ENCODE measurements at regions not wholly inside any gene's neighbourhood (a gene's known extent, or its start where the extent isn't known, plus 50 kb on each side); places are given as distances from the start of the nearest gene placed in this dataset.

DNA sequence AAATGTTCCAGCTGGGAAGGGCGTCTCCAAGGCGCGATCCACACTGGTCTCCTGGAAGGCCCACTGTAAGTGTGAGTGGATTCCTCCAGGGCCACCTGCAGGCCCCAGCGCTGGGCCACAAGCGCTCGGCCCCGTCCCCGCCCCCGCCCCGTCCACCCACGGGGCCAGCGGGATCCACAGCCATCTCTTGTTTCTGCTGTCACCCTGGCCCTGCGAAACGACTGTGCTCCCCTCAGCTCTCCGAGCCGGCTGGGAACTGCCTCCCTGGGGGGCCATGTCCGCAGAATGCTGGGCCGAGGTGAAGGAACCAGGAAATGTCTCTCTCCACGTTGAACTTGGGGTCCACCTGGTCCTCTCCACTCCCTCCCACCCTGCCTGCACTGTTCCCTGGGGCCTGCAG, 1955.2 kb downstream of the TP53TG3F start:
- Mint-ChIP-seq H3K4me3 (no peak overlapping the region), H3K36me3 (peaks cover 0 to 3% (median 0%) of the 10 kb centered on the region in 5 donors), H3K27ac (no peak overlapping the region), H3K27me3 (no peaks in the 10 kb centered on the region), H3K9me3 (peaks cover 6 to 69% (median 22%) of the 10 kb centered on the region in 11 donors), H3K4me1 (no peaks in the 10 kb centered on the region)
- no peak for ATAC-seq
- Histone ChIP-seq H3K4me1 (ENCODE audit: control insufficient read depth in 2 of 2, insufficient read depth in 2 of 2, low read length in 2 of 2) (no peaks in the 10 kb centered on the region), H3K27ac (ENCODE audit: low read depth, low read length) (no peak overlapping the region), H3K27me3 (ENCODE audit: control insufficient read depth in 2 of 2, insufficient read depth in 2 of 2, low read length in 2 of 2) (no peaks in the 10 kb centered on the region), H3K9me3 (ENCODE audit: control insufficient read depth in 2 of 3, low read length in 3 of 3) (peaks cover 0 to 3% (median 0%) of the 10 kb centered on the region in 3 experiments), H3K36me3 (ENCODE audit: control insufficient read depth in 2 of 3, insufficient read depth in 3 of 3, low read length in 3 of 3) (no peaks in the 10 kb centered on the region), H3K4me3 (ENCODE audit: low read length) (no peak overlapping the region)
- intact Hi-C loops (cut with micrococcal nuclease) = no loop called here
- DNase-seq = no peak
- ChIA-PET CTCF (no interaction called here), POLR2A (no interaction called here)

DNA sequence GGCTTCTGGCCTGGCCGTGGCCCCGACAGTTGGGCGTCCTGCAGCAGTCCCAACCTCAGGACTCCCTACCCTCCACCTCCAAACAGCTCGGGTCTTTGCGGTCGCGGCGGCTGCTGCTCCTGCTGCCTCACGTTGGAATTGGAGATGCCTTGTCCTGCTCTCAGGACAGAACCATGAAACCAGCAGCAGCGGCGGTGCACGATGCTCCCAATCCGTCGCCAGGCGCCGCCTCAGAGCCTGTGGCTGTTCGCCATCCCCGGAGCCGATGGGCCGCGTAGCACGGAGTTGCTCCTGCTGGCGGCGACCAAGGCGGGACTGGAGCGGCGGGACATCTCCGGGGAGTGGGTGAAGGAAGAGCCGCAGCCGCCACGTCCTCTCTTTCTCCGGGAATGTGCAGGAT, 1965.9 kb downstream of the TP53TG3F start:
- no peaks in the 10 kb centered on the region for H3K27me3 ChIP-seq (ENCODE audit: control insufficient read depth in 2 of 2, insufficient read depth in 2 of 2, low read length in 2 of 2)
- intact Hi-C loops (cut with micrococcal nuclease) = no loop called here
- no peak overlapping the region for H3K4me3 ChIP-seq (ENCODE audit: low read length)
- ATAC-seq = no peak
- H3K9me3 ChIP-seq (ENCODE audit: control insufficient read depth in 2 of 3, low read length in 3 of 3) = peaks cover 0 to 8% (median 0%) of the 10 kb centered on the region in 3 experiments
- H3K27ac ChIP-seq (ENCODE audit: low read depth, low read length) = no peak overlapping the region
- H3K27ac Mint-ChIP-seq = no peak overlapping the region
- H3K4me3 Mint-ChIP-seq = no peak overlapping the region
- H3K36me3 Mint-ChIP-seq = peaks cover 0 to 1% (median 0%) of the 10 kb centered on the region in 5 donors
- no peaks in the 10 kb centered on the region for H3K4me1 ChIP-seq (ENCODE audit: control insufficient read depth in 2 of 2, insufficient read depth in 2 of 2, low read length in 2 of 2)
- no peak for DNase-seq
- H3K9me3 Mint-ChIP-seq = peaks cover 0 to 55% (median 27%) of the 10 kb centered on the region in 11 donors
- H3K4me1 Mint-ChIP-seq = no peaks in the 10 kb centered on the region
- ChIA-PET CTCF (no interaction called here), POLR2A (no interaction called here)
- no peaks in the 10 kb centered on the region for H3K36me3 ChIP-seq (ENCODE audit: control insufficient read depth in 2 of 3, insufficient read depth in 3 of 3, low read length in 3 of 3)
- H3K27me3 Mint-ChIP-seq = no peaks in the 10 kb centered on the region

DNA sequence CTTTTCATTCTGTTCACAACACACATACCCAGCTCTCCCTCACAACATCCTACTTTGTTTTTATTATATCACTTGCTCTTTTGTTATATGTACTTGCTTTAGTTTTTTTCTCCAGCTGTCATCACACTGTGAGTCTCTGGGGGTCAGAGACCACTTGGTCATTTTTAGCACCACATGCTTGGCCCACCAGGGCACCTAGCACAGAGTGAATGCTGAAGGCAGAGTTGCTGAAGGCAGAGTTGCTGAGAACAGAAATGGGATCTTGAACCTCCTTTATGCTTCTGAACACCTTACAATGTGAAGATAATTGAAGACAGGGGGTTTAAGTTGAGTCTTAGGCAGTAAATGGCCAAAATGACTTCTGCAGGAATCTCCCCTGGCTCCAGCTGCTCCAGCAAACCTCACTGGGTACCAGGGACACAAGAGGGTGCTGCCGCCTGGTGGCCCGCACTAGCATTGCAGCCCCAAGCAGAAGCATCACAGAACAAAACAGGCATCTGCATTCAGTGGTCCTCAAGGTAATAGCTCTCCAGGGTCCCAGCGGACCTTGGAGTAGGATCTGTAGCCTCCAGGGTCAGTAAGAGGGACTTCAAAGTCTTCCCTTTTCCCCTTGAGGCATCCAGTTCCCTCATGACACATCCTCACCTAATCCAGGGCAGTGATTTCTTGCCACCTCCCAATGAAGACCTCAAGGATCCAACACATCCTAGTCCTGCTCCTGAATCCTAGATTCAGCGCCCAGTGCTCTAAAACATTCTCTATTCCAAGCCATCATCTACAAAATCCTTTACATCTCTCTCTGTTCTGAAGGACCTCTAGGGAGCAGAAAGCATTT, 1972.6 kb downstream of the TP53TG3F start:
- Mint-ChIP-seq H3K4me3 (no peak overlapping the region), H3K9me3 (peaks cover 8 to 47% (median 24%) of the 10 kb centered on the region in 11 donors), H3K4me1 (no peaks in the 10 kb centered on the region), H3K27me3 (no peaks in the 10 kb centered on the region), H3K36me3 (peaks cover 0 to 4% (median 0%) of the 10 kb centered on the region in 5 donors), H3K27ac (no peak overlapping the region)
- Histone ChIP-seq H3K4me1 (ENCODE audit: control insufficient read depth in 2 of 2, insufficient read depth in 2 of 2, low read length in 2 of 2) (no peaks in the 10 kb centered on the region), H3K9me3 (ENCODE audit: control insufficient read depth in 2 of 3, low read length in 3 of 3) (peaks cover 0 to 10% (median 0%) of the 10 kb centered on the region in 3 experiments), H3K4me3 (ENCODE audit: low read length) (no peak overlapping the region), H3K36me3 (ENCODE audit: control insufficient read depth in 2 of 3, insufficient read depth in 3 of 3, low read length in 3 of 3) (no peaks in the 10 kb centered on the region), H3K27ac (ENCODE audit: low read depth, low read length) (no peak overlapping the region), H3K27me3 (ENCODE audit: control insufficient read depth in 2 of 2, insufficient read depth in 2 of 2, low read length in 2 of 2) (no peaks in the 10 kb centered on the region)
- DNase-seq = no peak
- POLR2A ChIA-PET = no interaction called here
- intact Hi-C loops (cut with micrococcal nuclease) = no loop called here
- ATAC-seq = no peak
- CTCF ChIA-PET = no interaction called here

DNA sequence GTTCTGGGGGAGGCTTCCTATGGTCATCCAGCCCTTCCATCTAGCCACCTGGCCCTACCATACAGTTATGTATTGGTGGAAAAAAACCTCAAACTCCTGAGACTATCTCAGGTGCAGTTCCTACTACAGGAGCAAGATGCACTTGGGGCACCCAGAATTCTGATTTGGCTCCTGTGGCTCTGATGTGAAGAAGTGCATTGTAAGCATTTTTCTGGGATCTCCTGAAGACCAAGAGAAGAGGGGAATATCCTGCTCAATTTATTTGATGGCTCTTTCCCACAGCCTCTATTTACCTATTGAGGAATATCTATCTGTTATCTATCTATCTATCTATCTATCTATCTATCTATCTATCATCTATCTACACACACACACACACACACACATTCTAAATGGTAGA, 1981.5 kb downstream of the TP53TG3F start:
- H3K4me1 ChIP-seq (ENCODE audit: control insufficient read depth in 2 of 2, insufficient read depth in 2 of 2, low read length in 2 of 2) = no peaks in the 10 kb centered on the region
- no peak for DNase-seq
- H3K36me3 ChIP-seq (ENCODE audit: control insufficient read depth in 2 of 3, insufficient read depth in 3 of 3, low read length in 3 of 3) = no peaks in the 10 kb centered on the region
- H3K4me3 ChIP-seq (ENCODE audit: low read length) = no peak overlapping the region
- H3K9me3 Mint-ChIP-seq = peaks cover 3 to 73% (median 19%) of the 10 kb centered on the region in 11 donors
- H3K27ac Mint-ChIP-seq = no peak overlapping the region
- no peak for ATAC-seq
- POLR2A ChIA-PET = no interaction called here
- intact Hi-C loops (cut with micrococcal nuclease) = no loop called here
- H3K36me3 Mint-ChIP-seq = no peaks in the 10 kb centered on the region
- H3K9me3 ChIP-seq (ENCODE audit: control insufficient read depth in 2 of 3, low read length in 3 of 3) = peaks cover 0 to 9% (median 0%) of the 10 kb centered on the region in 3 experiments
- no peaks in the 10 kb centered on the region for H3K27me3 Mint-ChIP-seq
- no peak overlapping the region for H3K4me3 Mint-ChIP-seq
- CTCF ChIA-PET = no interaction called here
- no peaks in the 10 kb centered on the region for H3K27me3 ChIP-seq (ENCODE audit: control insufficient read depth in 2 of 2, insufficient read depth in 2 of 2, low read length in 2 of 2)
- no peaks in the 10 kb centered on the region for H3K4me1 Mint-ChIP-seq
- no peak overlapping the region for H3K27ac ChIP-seq (ENCODE audit: low read depth, low read length)

DNA sequence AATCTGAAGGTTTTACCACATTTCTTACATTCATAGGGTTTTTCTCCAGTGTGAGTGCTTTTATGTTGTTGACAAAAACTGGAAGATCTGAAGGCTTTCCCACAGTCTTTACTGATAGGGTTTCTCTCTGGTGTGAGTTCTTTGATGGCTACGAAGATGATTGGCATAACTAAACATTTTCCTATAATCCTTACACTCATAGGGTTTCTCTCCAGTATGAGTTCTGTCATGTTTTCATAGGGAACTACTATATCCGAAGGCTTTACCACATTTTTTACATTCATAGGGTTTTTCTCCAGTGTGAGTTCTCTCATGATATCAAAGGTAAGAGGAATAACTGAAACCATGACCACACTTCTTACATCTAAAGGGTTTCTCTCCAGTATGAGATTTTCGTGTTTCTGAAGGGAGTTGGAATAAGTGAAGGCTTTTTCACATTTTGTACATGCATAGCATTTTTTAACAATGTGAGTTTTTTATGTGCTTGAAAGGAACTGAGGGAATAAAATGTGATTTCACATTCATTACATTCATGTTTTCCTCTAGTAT, 1987.7 kb downstream of the TP53TG3F start:
- H3K9me3 ChIP-seq (ENCODE audit: control insufficient read depth in 2 of 3, low read length in 3 of 3) = peaks cover 0 to 29% (median 0%) of the 10 kb centered on the region in 3 experiments
- Mint-ChIP-seq H3K4me1 (no peaks in the 10 kb centered on the region), H3K36me3 (peaks cover 0 to 10% (median 0%) of the 10 kb centered on the region in 5 donors), H3K27ac (no peak overlapping the region), H3K9me3 (peaks cover 15 to 86% (median 48%) of the 10 kb centered on the region in 11 donors), H3K27me3 (no peaks in the 10 kb centered on the region), H3K4me3 (no peak overlapping the region)
- H3K4me3 ChIP-seq (ENCODE audit: low read length) = no peak overlapping the region
- intact Hi-C loops (cut with micrococcal nuclease) = no loop called here
- no peaks in the 10 kb centered on the region for H3K4me1 ChIP-seq (ENCODE audit: control insufficient read depth in 2 of 2, insufficient read depth in 2 of 2, low read length in 2 of 2)
- no peak for DNase-seq
- H3K27me3 ChIP-seq (ENCODE audit: control insufficient read depth in 2 of 2, insufficient read depth in 2 of 2, low read length in 2 of 2) = no peaks in the 10 kb centered on the region
- no peak overlapping the region for H3K27ac ChIP-seq (ENCODE audit: low read depth, low read length)
- CTCF ChIA-PET = no interaction called here
- no peak for ATAC-seq
- POLR2A ChIA-PET = no interaction called here
- no peaks in the 10 kb centered on the region for H3K36me3 ChIP-seq (ENCODE audit: control insufficient read depth in 2 of 3, insufficient read depth in 3 of 3, low read length in 3 of 3)

DNA sequence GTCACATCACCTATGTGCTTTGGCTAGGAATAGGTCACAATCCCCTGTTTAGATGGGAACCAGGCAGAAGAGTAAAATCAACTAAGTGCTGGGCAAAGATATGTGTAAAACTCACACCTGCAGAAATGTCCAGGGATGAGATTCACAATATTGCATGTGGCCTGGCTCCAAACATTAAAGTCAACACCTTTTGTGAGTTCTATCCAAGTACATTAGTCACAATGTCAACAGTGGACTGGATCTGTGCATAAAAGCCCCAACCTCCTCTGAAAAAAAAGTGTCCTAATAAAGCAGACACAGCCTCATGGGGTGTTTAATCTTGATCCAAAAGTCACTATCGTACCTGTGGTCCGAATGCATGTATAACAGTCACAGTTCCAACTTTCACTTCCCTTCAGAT, 1990.3 kb downstream of the TP53TG3F start:
- no peak overlapping the region for H3K4me3 Mint-ChIP-seq
- peaks cover 17 to 76% (median 41%) of the 10 kb centered on the region in 11 donors for H3K9me3 Mint-ChIP-seq
- intact Hi-C loops (cut with micrococcal nuclease) = no loop called here
- H3K27ac Mint-ChIP-seq = no peak overlapping the region
- no peaks in the 10 kb centered on the region for H3K4me1 ChIP-seq (ENCODE audit: control insufficient read depth in 2 of 2, insufficient read depth in 2 of 2, low read length in 2 of 2)
- ATAC-seq (no peak), DNase-seq (no peak)
- H3K4me1 Mint-ChIP-seq = no peaks in the 10 kb centered on the region
- H3K36me3 Mint-ChIP-seq = peaks cover 0 to 13% (median 0%) of the 10 kb centered on the region in 5 donors
- ChIA-PET CTCF (no interaction called here), POLR2A (no interaction called here)
- no peaks in the 10 kb centered on the region for H3K27me3 ChIP-seq (ENCODE audit: control insufficient read depth in 2 of 2, insufficient read depth in 2 of 2, low read length in 2 of 2)
- no peak overlapping the region for H3K27ac ChIP-seq (ENCODE audit: low read depth, low read length)
- no peak overlapping the region for H3K4me3 ChIP-seq (ENCODE audit: low read length)
- H3K9me3 ChIP-seq (ENCODE audit: control insufficient read depth in 2 of 3, low read length in 3 of 3) = peaks cover 0 to 40% (median 0%) of the 10 kb centered on the region in 3 experiments
- H3K36me3 ChIP-seq (ENCODE audit: control insufficient read depth in 2 of 3, insufficient read depth in 3 of 3, low read length in 3 of 3) = no peaks in the 10 kb centered on the region
- no peaks in the 10 kb centered on the region for H3K27me3 Mint-ChIP-seq

DNA sequence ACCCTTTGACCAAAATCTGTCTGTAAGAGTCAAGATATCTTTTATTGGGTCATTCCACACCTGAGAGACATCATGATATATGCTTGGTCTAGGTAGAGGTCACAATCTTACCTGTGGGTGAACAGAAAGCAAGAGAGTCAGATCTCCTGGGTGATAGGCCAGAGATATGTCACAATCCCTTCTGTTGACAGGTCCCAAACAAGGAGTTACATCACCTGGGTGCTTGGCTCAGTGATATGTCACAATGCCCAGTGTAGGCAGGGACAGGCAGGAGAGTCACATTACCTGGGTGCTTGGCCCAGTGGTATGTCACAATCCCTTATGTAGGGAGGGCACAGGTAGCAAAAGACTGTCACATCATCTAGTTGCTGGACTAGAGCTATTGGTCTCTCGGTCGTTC, 1991.2 kb downstream of the TP53TG3F start:
- Mint-ChIP-seq H3K4me3 (no peak overlapping the region), H3K27ac (no peak overlapping the region), H3K9me3 (peaks cover 21 to 72% (median 35%) of the 10 kb centered on the region in 11 donors), H3K36me3 (peaks cover 0 to 13% (median 0%) of the 10 kb centered on the region in 5 donors), H3K27me3 (no peaks in the 10 kb centered on the region), H3K4me1 (no peaks in the 10 kb centered on the region)
- DNase-seq (no peak), ATAC-seq (no peak)
- peaks cover 0 to 45% (median 0%) of the 10 kb centered on the region in 3 experiments for H3K9me3 ChIP-seq (ENCODE audit: control insufficient read depth in 2 of 3, low read length in 3 of 3)
- H3K27ac ChIP-seq (ENCODE audit: low read depth, low read length) = no peak overlapping the region
- no peaks in the 10 kb centered on the region for H3K36me3 ChIP-seq (ENCODE audit: control insufficient read depth in 2 of 3, insufficient read depth in 3 of 3, low read length in 3 of 3)
- H3K4me3 ChIP-seq (ENCODE audit: low read length) = no peak overlapping the region
- intact Hi-C loops (cut with micrococcal nuclease) = no loop called here
- H3K27me3 ChIP-seq (ENCODE audit: control insufficient read depth in 2 of 2, insufficient read depth in 2 of 2, low read length in 2 of 2) = no peaks in the 10 kb centered on the region
- H3K4me1 ChIP-seq (ENCODE audit: control insufficient read depth in 2 of 2, insufficient read depth in 2 of 2, low read length in 2 of 2) = no peaks in the 10 kb centered on the region
- CTCF ChIA-PET = no interaction called here
- POLR2A ChIA-PET = no interaction called here

Data from naive thymus-derived CD4-positive, alpha-beta T cell (primary cell).